ENCODE measurements at regions not wholly inside any gene's neighbourhood (a gene's known extent, or its start where the extent isn't known, plus 50 kb on each side); places are given as distances from the start of the nearest gene placed in this dataset.

DNA sequence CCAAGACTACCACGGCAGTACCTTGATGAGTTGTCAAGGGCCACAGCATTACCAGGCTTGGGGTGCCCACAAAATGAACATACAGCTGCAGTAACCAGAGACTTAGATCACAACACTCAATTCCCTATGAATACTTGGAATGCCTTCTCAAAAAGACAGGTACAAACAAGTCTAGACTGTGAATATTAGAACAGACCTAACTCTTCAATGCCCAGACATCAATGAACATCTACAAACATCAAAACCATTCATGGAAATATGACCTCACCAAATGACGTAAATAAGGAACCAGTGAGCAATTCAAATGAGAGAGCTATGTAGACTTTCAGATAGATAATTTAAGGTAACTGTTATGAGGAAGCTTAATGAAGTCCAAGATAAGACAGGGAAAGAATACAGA is 185.1 kb upstream of the POU1F1 start:
- Histone ChIP-seq H3K27ac (ENCODE audit: low read length) (no peak overlapping the region), H3K4me1 (ENCODE audit: low read length) (no peaks in the 10 kb centered on the region), H3K4me2 (ENCODE audit: low read depth, low read length) (no peak overlapping the region), H3F3A (ENCODE audit: insufficient read depth, low read length) (no peaks in the 10 kb centered on the region), H2AFZ (ENCODE audit: low read length) (no peak overlapping the region), H3K9me2 (replicated peaks; ENCODE audit: insufficient read depth, low read length) (no peaks in the 10 kb centered on the region), H3K9ac (ENCODE audit: low read length) (no peak overlapping the region), H3K79me2 (ENCODE audit: low read length) (no peaks in the 10 kb centered on the region), H4K20me1 (ENCODE audit: insufficient read depth, low read length) (no peaks in the 10 kb centered on the region), H3K36me3 (replicated peaks; ENCODE audit: insufficient read depth, low read length) (no peaks in the 10 kb centered on the region), H3K27me3 (replicated peaks; ENCODE audit: insufficient read depth, low read length) (no peaks in the 10 kb centered on the region), H3K9me3 (replicated peaks; ENCODE audit: insufficient read depth, low read length) (no peaks in the 10 kb centered on the region), H3K4me3 (ENCODE audit: low read length) (no peak overlapping the region)
- DNase-seq = no peak
- TF ChIP-seq EZH2 (optimal IDR thresholded peaks at IDR 0.05; ENCODE audit: low read depth, low read length) (no peak), EZH2phosphoT487 (IDR thresholded peaks at IDR 0.05; ENCODE audit: low read length) (no peak)
- TF ChIP-seq, protein P1, sequence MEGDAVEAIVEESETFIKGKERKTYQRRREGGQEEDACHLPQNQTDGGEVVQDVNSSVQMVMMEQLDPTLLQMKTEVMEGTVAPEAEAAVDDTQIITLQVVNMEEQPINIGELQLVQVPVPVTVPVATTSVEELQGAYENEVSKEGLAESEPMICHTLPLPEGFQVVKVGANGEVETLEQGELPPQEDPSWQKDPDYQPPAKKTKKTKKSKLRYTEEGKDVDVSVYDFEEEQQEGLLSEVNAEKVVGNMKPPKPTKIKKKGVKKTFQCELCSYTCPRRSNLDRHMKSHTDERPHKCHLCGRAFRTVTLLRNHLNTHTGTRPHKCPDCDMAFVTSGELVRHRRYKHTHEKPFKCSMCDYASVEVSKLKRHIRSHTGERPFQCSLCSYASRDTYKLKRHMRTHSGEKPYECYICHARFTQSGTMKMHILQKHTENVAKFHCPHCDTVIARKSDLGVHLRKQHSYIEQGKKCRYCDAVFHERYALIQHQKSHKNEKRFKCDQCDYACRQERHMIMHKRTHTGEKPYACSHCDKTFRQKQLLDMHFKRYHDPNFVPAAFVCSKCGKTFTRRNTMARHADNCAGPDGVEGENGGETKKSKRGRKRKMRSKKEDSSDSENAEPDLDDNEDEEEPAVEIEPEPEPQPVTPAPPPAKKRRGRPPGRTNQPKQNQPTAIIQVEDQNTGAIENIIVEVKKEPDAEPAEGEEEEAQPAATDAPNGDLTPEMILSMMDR (IDR thresholded peaks at IDR 0.05; ENCODE audit: low read length) = no peak

DNA sequence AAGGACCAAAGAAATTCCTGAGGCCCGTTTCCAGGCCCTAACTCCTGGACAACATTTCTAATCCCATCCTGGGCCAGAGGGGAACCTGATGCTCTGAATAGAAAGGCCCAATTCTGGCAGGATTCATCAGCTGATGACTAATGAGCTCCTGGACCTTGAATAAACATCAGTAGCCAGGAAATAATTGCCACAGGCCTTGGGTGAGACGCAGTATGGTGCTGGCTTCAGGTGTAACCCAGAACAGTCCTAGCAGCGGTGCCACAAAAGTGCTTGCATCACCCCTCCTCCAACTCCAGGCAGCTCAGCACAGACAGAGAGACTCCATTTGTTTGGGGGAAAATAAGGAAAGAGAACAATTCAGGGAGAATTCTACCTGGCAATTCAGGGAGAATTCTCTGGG is 184.7 kb upstream of the POU1F1 start:
- TF ChIP-seq EZH2phosphoT487 (IDR thresholded peaks at IDR 0.05; ENCODE audit: low read length) (no peak), EZH2 (optimal IDR thresholded peaks at IDR 0.05; ENCODE audit: low read depth, low read length) (no peak)
- TF ChIP-seq, protein P1 (IDR thresholded peaks at IDR 0.05; ENCODE audit: low read length) = no peak
- H3F3A ChIP-seq (ENCODE audit: insufficient read depth, low read length) = no peaks in the 10 kb centered on the region
- no peaks in the 10 kb centered on the region for H3K4me1 ChIP-seq (ENCODE audit: low read length)
- DNase-seq = no peak
- H3K4me3 ChIP-seq (ENCODE audit: low read length) = no peak overlapping the region
- no peaks in the 10 kb centered on the region for H3K9me2 ChIP-seq (replicated peaks; ENCODE audit: insufficient read depth, low read length)
- H2AFZ ChIP-seq (ENCODE audit: low read length) = no peak overlapping the region
- H3K9ac ChIP-seq (ENCODE audit: low read length) = no peak overlapping the region
- no peak overlapping the region for H3K4me2 ChIP-seq (ENCODE audit: low read depth, low read length)
- no peaks in the 10 kb centered on the region for H3K27me3 ChIP-seq (replicated peaks; ENCODE audit: insufficient read depth, low read length)
- no peaks in the 10 kb centered on the region for H3K79me2 ChIP-seq (ENCODE audit: low read length)
- no peaks in the 10 kb centered on the region for H4K20me1 ChIP-seq (ENCODE audit: insufficient read depth, low read length)
- H3K9me3 ChIP-seq (replicated peaks; ENCODE audit: insufficient read depth, low read length) = no peaks in the 10 kb centered on the region
- H3K36me3 ChIP-seq (replicated peaks; ENCODE audit: insufficient read depth, low read length) = no peaks in the 10 kb centered on the region
- no peak overlapping the region for H3K27ac ChIP-seq (ENCODE audit: low read length)

DNA sequence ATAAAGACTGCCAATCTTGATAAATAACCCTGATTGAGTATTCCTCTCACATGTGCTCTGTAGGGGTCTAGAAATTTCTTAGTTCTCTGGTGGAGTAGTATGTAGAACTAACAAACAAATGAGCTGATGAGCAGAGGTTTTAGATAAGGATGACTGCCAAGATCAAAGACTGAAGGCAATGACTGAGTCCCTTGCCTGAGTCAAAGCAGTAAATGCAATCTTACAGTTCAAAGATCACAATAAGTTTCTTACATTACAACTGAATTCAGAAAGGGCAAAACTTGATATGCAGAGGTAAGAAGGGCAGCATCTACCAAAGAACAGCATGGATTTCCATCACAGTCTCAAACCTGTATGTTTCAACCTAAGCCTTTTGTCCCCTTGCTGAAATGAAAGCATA is 172.2 kb upstream of the POU1F1 start:
- H3K9me2 ChIP-seq (replicated peaks; ENCODE audit: insufficient read depth, low read length) = no peaks in the 10 kb centered on the region
- H2AFZ ChIP-seq (ENCODE audit: low read length) = no peak overlapping the region

More for the DNA sequence above, 172.2 kb upstream of the POU1F1 start:
- H4K20me1 ChIP-seq (ENCODE audit: insufficient read depth, low read length) = no peaks in the 10 kb centered on the region
- no peaks in the 10 kb centered on the region for H3K4me1 ChIP-seq (ENCODE audit: low read length)
- no peaks in the 10 kb centered on the region for H3K36me3 ChIP-seq (replicated peaks; ENCODE audit: insufficient read depth, low read length)
- no peak overlapping the region for H3K27ac ChIP-seq (ENCODE audit: low read length)
- H3K9me3 ChIP-seq (replicated peaks; ENCODE audit: insufficient read depth, low read length) = no peaks in the 10 kb centered on the region
- no peak overlapping the region for H3K9ac ChIP-seq (ENCODE audit: low read length)
- no peak overlapping the region for H3K4me3 ChIP-seq (ENCODE audit: low read length)
- no peaks in the 10 kb centered on the region for H3F3A ChIP-seq (ENCODE audit: insufficient read depth, low read length)
- no peaks in the 10 kb centered on the region for H3K79me2 ChIP-seq (ENCODE audit: low read length)
- DNase-seq = no peak
- H3K4me2 ChIP-seq (ENCODE audit: low read depth, low read length) = no peak overlapping the region
- H3K27me3 ChIP-seq (replicated peaks; ENCODE audit: insufficient read depth, low read length) = no peaks in the 10 kb centered on the region
- TF ChIP-seq EZH2 (optimal IDR thresholded peaks at IDR 0.05; ENCODE audit: low read depth, low read length) = no peak
- TF ChIP-seq EZH2phosphoT487 (IDR thresholded peaks at IDR 0.05; ENCODE audit: low read length) = no peak
- TF ChIP-seq, protein P1 (IDR thresholded peaks at IDR 0.05; ENCODE audit: low read length) = no peak
